GM12878 (cell line): ENCODE measurements at regions not wholly inside any gene's neighbourhood (a gene's known extent, or its start where the extent isn't known, plus 50 kb on each side); places are given as distances from the start of the nearest gene placed in this dataset.

Experiments
- ATAC-seq: fragments of 200-7000 bp; cut with Tn5 transposase; 3 replicates; pipeline ENCODE4 v1.9.1; 2020; ENCODE audit warnings: mild to moderate bottlenecking, moderate library complexity
- BruUV-seq: library from RNA; stranded (reverse); fragments of 400-500 nt; replicated peaks from 2 replicates; lab custom pipeline; 2021; lab: Mats Ljungman, UMichigan
- CTCF ChIA-PET: fragments of 300-600 bp; sonication (Branson Sonifier 250); formaldehyde crosslinking; extraction: SDS; loops from one replicate; lab custom pipeline; 2021; ENCODE audit warnings: inconsistent platforms; lab: Yijun Ruan, JAX
- POLR2A ChIA-PET: fragments of 350-600 bp; formaldehyde crosslinking; extraction: SDS; loops from one replicate; lab custom pipeline; 2021; ENCODE audit warnings: inconsistent platforms; lab: Charles Lee
- RAD21 ChIA-PET: fragments of 300-600 bp; sonication (Branson Sonifier 250); formaldehyde crosslinking; loops from one replicate; lab custom pipeline; 2023; ENCODE audit warnings: antibody characterized with exemption; ENCODE audit not compliant: unreplicated experiment; lab: Charles Lee
- SMC1A ChIA-PET: fragments of 300-600 bp; sonication (Branson Sonifier 250); formaldehyde crosslinking; loops from one replicate; lab custom pipeline; 2023; ENCODE audit not compliant: unreplicated experiment, uncharacterized antibody; lab: Charles Lee
- DNase-seq: peaks from one replicate; pipeline ENCODE4 v3.0.0-alpha.2; 2011; ENCODE audit warnings: low read depth, low spot score
- FAIRE-seq: peaks from 3 replicates; lab custom pipeline; 2011; peaks lifted over from hg19 to GRCh38; lab: Jason Lieb, UNC
- H2AFZ ChIP-seq: 2 replicates; pipeline ENCODE4 v1.6.0; 2011; ENCODE audit warnings: low read depth, low read length, control low read depth; ENCODE audit not compliant: control insufficient read depth
- H3K27ac ChIP-seq: 2 replicates; pipeline ENCODE4 v1.5.1; 2011; ENCODE audit warnings: control low read depth; ENCODE audit not compliant: control insufficient read depth, insufficient read depth
- H3K27me3 ChIP-seq, 2 experiments: replicated peaks in 1 of 2; 2 replicates each; pipeline versions ENCODE4 v1.6.0 to v1.6.1; 2011; ENCODE audit warnings: low read length in 1 of 2; ENCODE audit not compliant: control insufficient read depth in 2 of 2, insufficient read depth in 2 of 2
- H3K36me3 ChIP-seq, 2 experiments: 2 replicates each; pipeline ENCODE4 v1.5.1; 2011; ENCODE audit warnings: low read length in 1 of 2; ENCODE audit not compliant: control insufficient read depth in 2 of 2, insufficient read depth in 2 of 2
- H3K4me1 ChIP-seq: 2 replicates; pipeline ENCODE4 v1.6.1; 2011; ENCODE audit warnings: mild to moderate bottlenecking, low read length, moderate library complexity, mixed read lengths; ENCODE audit not compliant: control insufficient read depth, insufficient read depth
- H3K4me2 ChIP-seq: 2 replicates; pipeline ENCODE4 v1.6.0; 2011; ENCODE audit warnings: control low read depth; ENCODE audit not compliant: control insufficient read depth, insufficient read depth
- H3K4me3 ChIP-seq: fragments of 200-600 bp; sonication (generic); 2 replicates; pipeline ENCODE4 v1.5.1; 2016
- H3K79me2 ChIP-seq: 2 replicates; pipeline ENCODE4 v1.6.0; 2011; ENCODE audit warnings: low read length; ENCODE audit not compliant: control insufficient read depth, insufficient read depth
- H3K9ac ChIP-seq: 2 replicates; pipeline ENCODE4 v1.8.0; 2011; ENCODE audit warnings: low read length, control low read depth, mixed read lengths; ENCODE audit not compliant: control insufficient read depth, insufficient read depth
- H3K9me3 ChIP-seq: replicated peaks from 3 replicates; pipeline ENCODE4 v1.5.1; 2011; ENCODE audit warnings: mild to moderate bottlenecking, low read length; ENCODE audit not compliant: control insufficient read depth, insufficient read depth
- H4K20me1 ChIP-seq: 2 replicates; pipeline ENCODE4 v1.6.0; 2011; ENCODE audit not compliant: control insufficient read depth, insufficient read depth
- ETV6 ChIP-seq, 2 experiments: fragments of 450-650 bp in 1 of 2; IDR thresholded peaks in 1 of 2; conservative IDR thresholded peaks in 1 of 2; 2 replicates each; pipeline ENCODE4 v1.6.1; 2014; ENCODE audit warnings: antibody characterized with exemption in 1 of 2, borderline replicate concordance in 1 of 2, low read depth in 1 of 2, mild to moderate bottlenecking in 1 of 2, moderate library complexity in 1 of 2
- FOXK2 ChIP-seq: fragments of 450-650 bp; IDR thresholded peaks from 2 replicates; pipeline ENCODE4 v1.6.1; 2017; ENCODE audit warnings: mild to moderate bottlenecking, moderate library complexity
- NR2F1 ChIP-seq: fragments of 450-650 bp; conservative IDR thresholded peaks from 2 replicates; pipeline ENCODE4 v1.6.1; 2017; ENCODE audit warnings: mild to moderate bottlenecking
- SPI1 ChIP-seq: IDR thresholded peaks from 2 replicates; pipeline ENCODE4 v1.6.1; 2011; ENCODE audit warnings: low read depth, mild to moderate bottlenecking, low read length, moderate library complexity, borderline replicate concordance; ENCODE audit not compliant: insufficient read depth
- SUZ12 ChIP-seq: fragments of 200-600 bp; sonication (generic); IDR thresholded peaks from one replicate; pipeline ENCODE4 v1.6.1; 2018; ENCODE audit warnings: antibody characterized with exemption, mild to moderate bottlenecking; ENCODE audit not compliant: unreplicated experiment
- WGBS: methylation state at CpG from one replicate; pipeline ENCODE4 v1.1.6; 2016; ENCODE audit warnings: low lambda C conversion rate; ENCODE audit not compliant: insufficient replicate concordance, insufficient coverage; ENCODE audit errors: missing lambda C conversion rate; 5-methylcytosine and 5-hydroxymethylcytosine counted together
- in situ Hi-C: fragments of 300-500 bp; cut with MboI; formaldehyde crosslinking; loops from 9 replicates; pipeline ENCODE4 v1.14.3; 2018; ENCODE audit warnings: mixed read lengths
- intact Hi-C: fragments of 100-400 bp; cut with micrococcal nuclease; formaldehyde crosslinking; loops from one replicate; pipeline ENCODE4 v1.14.2; 2022; ENCODE audit not compliant: unreplicated experiment
- TF ChIP-seq, protein P1 (sequence below): fragments of 450-650 bp; IDR thresholded peaks from 2 replicates; pipeline ENCODE4 v1.6.1; 2017; ENCODE audit warnings: mild to moderate bottlenecking, low read depth, inconsistent platforms; ENCODE audit not compliant: poor library complexity, severe bottlenecking
- TF ChIP-seq, protein P2 (sequence below): fragments of 450-650 bp; IDR thresholded peaks from 2 replicates; pipeline ENCODE4 v1.6.1; 2018; ENCODE audit warnings: mild to moderate bottlenecking, low read depth, moderate library complexity; ENCODE audit not compliant: partially characterized antibody
- TF ChIP-seq, protein P3 (sequence below): fragments of 450-650 bp; IDR thresholded peaks from 2 replicates; pipeline ENCODE4 v1.6.1; 2017; ENCODE audit warnings: mild to moderate bottlenecking, moderate library complexity

DNA sequence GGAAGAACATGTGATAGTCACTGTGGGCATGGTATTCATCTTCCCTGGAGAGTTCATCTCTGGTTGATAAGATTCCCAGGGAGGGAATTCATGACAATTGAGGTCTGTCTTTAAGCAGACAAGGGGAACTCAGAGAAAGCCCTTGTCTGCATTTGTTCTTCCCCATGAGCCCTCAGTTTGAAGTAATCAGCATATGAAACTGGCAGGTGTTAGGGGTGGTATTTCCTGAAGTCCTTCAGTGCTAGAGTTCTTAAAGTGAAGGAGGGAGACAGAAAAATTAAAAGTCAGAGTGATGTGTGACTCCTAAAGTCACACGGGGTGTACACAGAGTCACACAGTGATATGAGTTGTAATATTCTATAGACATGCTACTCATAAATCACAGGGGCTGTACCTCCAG, 60.6 kb upstream of the SYK start:
- no peak overlapping the region for H3K4me2 ChIP-seq
- H3K27ac ChIP-seq = no peak overlapping the region
- H3K36me3 ChIP-seq = no peaks in the 10 kb centered on the region
- H3K9me3 ChIP-seq = no peaks in the 10 kb centered on the region; the same call in 2 of the 3 replicates
- TF ChIP-seq, protein P1, sequence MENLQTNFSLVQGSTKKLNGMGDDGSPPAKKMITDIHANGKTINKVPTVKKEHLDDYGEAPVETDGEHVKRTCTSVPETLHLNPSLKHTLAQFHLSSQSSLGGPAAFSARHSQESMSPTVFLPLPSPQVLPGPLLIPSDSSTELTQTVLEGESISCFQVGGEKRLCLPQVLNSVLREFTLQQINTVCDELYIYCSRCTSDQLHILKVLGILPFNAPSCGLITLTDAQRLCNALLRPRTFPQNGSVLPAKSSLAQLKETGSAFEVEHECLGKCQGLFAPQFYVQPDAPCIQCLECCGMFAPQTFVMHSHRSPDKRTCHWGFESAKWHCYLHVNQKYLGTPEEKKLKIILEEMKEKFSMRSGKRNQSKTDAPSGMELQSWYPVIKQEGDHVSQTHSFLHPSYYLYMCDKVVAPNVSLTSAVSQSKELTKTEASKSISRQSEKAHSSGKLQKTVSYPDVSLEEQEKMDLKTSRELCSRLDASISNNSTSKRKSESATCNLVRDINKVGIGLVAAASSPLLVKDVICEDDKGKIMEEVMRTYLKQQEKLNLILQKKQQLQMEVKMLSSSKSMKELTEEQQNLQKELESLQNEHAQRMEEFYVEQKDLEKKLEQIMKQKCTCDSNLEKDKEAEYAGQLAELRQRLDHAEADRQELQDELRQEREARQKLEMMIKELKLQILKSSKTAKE = no peak
- TF ChIP-seq FOXK2 (no peak), SUZ12 (no peak), NR2F1 (no peak)
- POLR2A ChIA-PET = no interaction called here
- no peak for DNase-seq
- 4% methylated on average over 1 of the region's 1 CpG for WGBS
- H3K9ac ChIP-seq = no peak overlapping the region
- intact Hi-C loops (no loop called here), in situ Hi-C loops (no loop called here)
- ATAC-seq = no peak
- CTCF ChIA-PET = no interaction called here
- H3K4me1 ChIP-seq = no peaks in the 10 kb centered on the region
- no peak overlapping the region for H3K4me3 ChIP-seq
- no peaks in the 10 kb centered on the region for H4K20me1 ChIP-seq
- no peaks in the 10 kb centered on the region for H3K79me2 ChIP-seq
- no TSS peak for BruUV-seq
- RAD21 ChIA-PET = no interaction called here
- no peak for FAIRE-seq
- SMC1A ChIA-PET = no interaction called here
- no peak overlapping the region for H2AFZ ChIP-seq
- no peaks in the 10 kb centered on the region for H3K27me3 ChIP-seq

DNA sequence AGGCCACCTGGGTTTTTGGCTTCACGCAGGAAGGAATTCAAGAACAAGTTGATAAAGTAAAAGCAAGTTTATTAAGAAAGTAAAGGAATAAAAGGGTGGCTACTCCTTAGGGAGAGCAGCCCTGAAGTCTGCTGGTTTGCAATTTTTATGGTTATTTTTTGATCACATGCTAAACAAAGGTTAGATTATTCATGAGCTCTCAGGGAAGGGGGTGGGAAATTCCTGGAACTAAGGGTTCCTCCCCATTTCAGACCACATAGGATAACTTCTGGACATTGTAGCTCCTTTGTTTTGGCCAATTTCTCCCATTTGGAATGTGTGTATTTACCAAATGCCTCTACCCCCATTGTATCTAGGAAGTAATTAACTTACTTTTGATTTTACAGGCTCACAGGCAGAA, 63.9 kb upstream of the SYK start:
- DNase-seq = no peak
- ChIA-PET CTCF (interaction anchor here (0.6 kb wide), 1 partner anchor 358 kb away, joined by 3 read pairs; no protein-coding TSS in a partner anchor), SMC1A (no interaction called here), POLR2A (no interaction called here), RAD21 (no interaction called here)
- no peak for ATAC-seq
- H3K79me2 ChIP-seq = no peaks in the 10 kb centered on the region
- no peaks in the 10 kb centered on the region for H3K36me3 ChIP-seq
- 13% methylated on average over 1 of the region's 1 CpG for WGBS
- no peaks in the 10 kb centered on the region for H4K20me1 ChIP-seq
- no peaks in the 10 kb centered on the region; the same call in 2 of the 3 replicates for H3K9me3 ChIP-seq
- FAIRE-seq = no peak
- in situ Hi-C loops = no loop called here
- no peak overlapping the region for H3K9ac ChIP-seq
- no peaks in the 10 kb centered on the region for H3K4me1 ChIP-seq
- H3K27ac ChIP-seq = no peak overlapping the region
- no peaks in the 10 kb centered on the region; a peak in 1 of 4 replicates for H3K27me3 ChIP-seq
- BruUV-seq = no TSS peak
- H3K4me2 ChIP-seq = no peak overlapping the region
- H3K4me3 ChIP-seq = no peak overlapping the region
- intact Hi-C loops = no loop called here
- no peak overlapping the region for H2AFZ ChIP-seq
- TF ChIP-seq, protein P2, sequence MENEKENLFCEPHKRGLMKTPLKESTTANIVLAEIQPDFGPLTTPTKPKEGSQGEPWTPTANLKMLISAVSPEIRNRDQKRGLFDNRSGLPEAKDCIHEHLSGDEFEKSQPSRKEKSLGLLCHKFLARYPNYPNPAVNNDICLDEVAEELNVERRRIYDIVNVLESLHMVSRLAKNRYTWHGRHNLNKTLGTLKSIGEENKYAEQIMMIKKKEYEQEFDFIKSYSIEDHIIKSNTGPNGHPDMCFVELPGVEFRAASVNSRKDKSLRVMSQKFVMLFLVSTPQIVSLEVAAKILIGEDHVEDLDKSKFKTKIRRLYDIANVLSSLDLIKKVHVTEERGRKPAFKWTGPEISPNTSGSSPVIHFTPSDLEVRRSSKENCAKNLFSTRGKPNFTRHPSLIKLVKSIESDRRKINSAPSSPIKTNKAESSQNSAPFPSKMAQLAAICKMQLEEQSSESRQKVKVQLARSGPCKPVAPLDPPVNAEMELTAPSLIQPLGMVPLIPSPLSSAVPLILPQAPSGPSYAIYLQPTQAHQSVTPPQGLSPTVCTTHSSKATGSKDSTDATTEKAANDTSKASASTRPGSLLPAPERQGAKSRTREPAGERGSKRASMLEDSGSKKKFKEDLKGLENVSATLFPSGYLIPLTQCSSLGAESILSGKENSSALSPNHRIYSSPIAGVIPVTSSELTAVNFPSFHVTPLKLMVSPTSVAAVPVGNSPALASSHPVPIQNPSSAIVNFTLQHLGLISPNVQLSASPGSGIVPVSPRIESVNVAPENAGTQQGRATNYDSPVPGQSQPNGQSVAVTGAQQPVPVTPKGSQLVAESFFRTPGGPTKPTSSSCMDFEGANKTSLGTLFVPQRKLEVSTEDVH = no peak
- TF ChIP-seq SPI1 = no peak
- TF ChIP-seq, protein P3, sequence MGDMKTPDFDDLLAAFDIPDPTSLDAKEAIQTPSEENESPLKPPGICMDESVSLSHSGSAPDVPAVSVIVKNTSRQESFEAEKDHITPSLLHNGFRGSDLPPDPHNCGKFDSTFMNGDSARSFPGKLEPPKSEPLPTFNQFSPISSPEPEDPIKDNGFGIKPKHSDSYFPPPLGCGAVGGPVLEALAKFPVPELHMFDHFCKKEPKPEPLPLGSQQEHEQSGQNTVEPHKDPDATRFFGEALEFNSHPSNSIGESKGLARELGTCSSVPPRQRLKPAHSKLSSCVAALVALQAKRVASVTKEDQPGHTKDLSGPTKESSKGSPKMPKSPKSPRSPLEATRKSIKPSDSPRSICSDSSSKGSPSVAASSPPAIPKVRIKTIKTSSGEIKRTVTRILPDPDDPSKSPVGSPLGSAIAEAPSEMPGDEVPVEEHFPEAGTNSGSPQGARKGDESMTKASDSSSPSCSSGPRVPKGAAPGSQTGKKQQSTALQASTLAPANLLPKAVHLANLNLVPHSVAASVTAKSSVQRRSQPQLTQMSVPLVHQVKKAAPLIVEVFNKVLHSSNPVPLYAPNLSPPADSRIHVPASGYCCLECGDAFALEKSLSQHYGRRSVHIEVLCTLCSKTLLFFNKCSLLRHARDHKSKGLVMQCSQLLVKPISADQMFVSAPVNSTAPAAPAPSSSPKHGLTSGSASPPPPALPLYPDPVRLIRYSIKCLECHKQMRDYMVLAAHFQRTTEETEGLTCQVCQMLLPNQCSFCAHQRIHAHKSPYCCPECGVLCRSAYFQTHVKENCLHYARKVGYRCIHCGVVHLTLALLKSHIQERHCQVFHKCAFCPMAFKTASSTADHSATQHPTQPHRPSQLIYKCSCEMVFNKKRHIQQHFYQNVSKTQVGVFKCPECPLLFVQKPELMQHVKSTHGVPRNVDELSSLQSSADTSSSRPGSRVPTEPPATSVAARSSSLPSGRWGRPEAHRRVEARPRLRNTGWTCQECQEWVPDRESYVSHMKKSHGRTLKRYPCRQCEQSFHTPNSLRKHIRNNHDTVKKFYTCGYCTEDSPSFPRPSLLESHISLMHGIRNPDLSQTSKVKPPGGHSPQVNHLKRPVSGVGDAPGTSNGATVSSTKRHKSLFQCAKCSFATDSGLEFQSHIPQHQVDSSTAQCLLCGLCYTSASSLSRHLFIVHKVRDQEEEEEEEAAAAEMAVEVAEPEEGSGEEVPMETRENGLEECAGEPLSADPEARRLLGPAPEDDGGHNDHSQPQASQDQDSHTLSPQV = no peak
- TF ChIP-seq ETV6 (conservative IDR thresholded peaks at IDR 0.05 in 1 of 2, IDR thresholded peaks at IDR 0.05 in 1 of 2; ENCODE audit: borderline replicate concordance in 1 of 2, low read depth in 1 of 2) = no peak
